T-cell (primary cell): ENCODE measurements at regions not wholly inside any gene's neighbourhood (a gene's known extent, or its start where the extent isn't known, plus 50 kb on each side); places are given as distances from the start of the nearest gene placed in this dataset.

Experiments
- ATAC-seq, 4 experiments: fragments of 200-7000 bp in 3 of 4; fragments of 150-1000 bp in 1 of 4; cut with Tn5 transposase; replicated peaks in 1 of 4; 1 replicate in 3 of 4; 2 replicates in 1 of 4; pipeline ENCODE4 v1.10.0; 2021; ENCODE audit warnings: moderate library complexity in 3 of 4, mild to moderate bottlenecking in 2 of 4, moderate number of reproducible peaks in 1 of 4
- CTCF ChIA-PET, 2 donors: fragments of 300-600 bp; sonication (Branson Sonifier 250); formaldehyde crosslinking; loops; one replicate each; lab custom pipeline; 2022; ENCODE audit warnings: antibody characterized with exemption in 2 of 2; lab: Charles Lee
- POLR2A ChIA-PET, 2 donors: fragments of 300-600 bp; sonication (Branson Sonifier 250); formaldehyde crosslinking; loops; one replicate each; lab custom pipeline; 2022; ENCODE audit warnings: antibody characterized with exemption in 2 of 2; lab: Charles Lee
- DNase-seq, 35 experiments: peaks; one replicate each; pipeline versions ENCODE4 v3.0.0 to v3.0.0-alpha.2; 2013 to 2023
- H3K27ac ChIP-seq: one replicate; pipeline ENCODE4 v1.5.1; 2013; ENCODE audit warnings: low read length
- H3K27me3 ChIP-seq, 2 experiments: replicated peaks in 1 of 2; 1 replicate in 1 of 2; 2 replicates in 1 of 2; pipeline versions ENCODE4 v1.6.1 to v1.7.0; 2013; ENCODE audit warnings: low read length in 1 of 2, mixed read lengths in 1 of 2; ENCODE audit not compliant: control insufficient read depth in 2 of 2, insufficient read depth in 2 of 2; ENCODE audit errors: extremely low read depth in 1 of 2
- H3K36me3 ChIP-seq, 2 donors: 1 replicate in 1 of 2; 2 replicates in 1 of 2; pipeline versions ENCODE4 v1.6.1 to v1.7.0; 2013; ENCODE audit warnings: low read length in 1 of 2; ENCODE audit not compliant: control insufficient read depth in 2 of 2, insufficient read depth in 1 of 2; ENCODE audit errors: extremely low read depth in 1 of 2
- H3K4me1 ChIP-seq, 2 experiments: 1 replicate in 1 of 2; 2 replicates in 1 of 2; pipeline versions ENCODE4 v1.6.1 to v1.7.0; 2013; ENCODE audit warnings: low read length in 2 of 2, mixed read lengths in 1 of 2; ENCODE audit not compliant: insufficient read depth in 2 of 2, control insufficient read depth in 1 of 2; ENCODE audit errors: extremely low read depth in 1 of 2
- H3K4me3 ChIP-seq, 2 donors: 1 replicate in 1 of 2; 2 replicates in 1 of 2; pipeline versions ENCODE4 v1.5.1 to v1.7.0; 2013; ENCODE audit warnings: mild to moderate bottlenecking in 2 of 2, low read length in 1 of 2, moderate library complexity in 1 of 2; ENCODE audit not compliant: control insufficient read depth in 1 of 2; ENCODE audit errors: extremely low read depth in 1 of 2
- H3K9me3 ChIP-seq: 2 replicates; pipeline ENCODE4 v1.7.0; 2013
- H3K27ac Mint-ChIP-seq, 2 donors: one replicate each; pipeline ENCODE4 v1.8.0; 2020 to 2021; ENCODE audit warnings: mild to moderate bottlenecking in 2 of 2, mixed read lengths in 2 of 2
- H3K27me3 Mint-ChIP-seq, 2 donors: one replicate each; pipeline ENCODE4 v1.8.0; 2021 to 2022; ENCODE audit warnings: mixed read lengths in 2 of 2
- H3K36me3 Mint-ChIP-seq: one replicate; pipeline ENCODE4 v1.8.0; 2021; ENCODE audit warnings: mixed read lengths
- H3K4me1 Mint-ChIP-seq, 3 donors: one replicate each; pipeline ENCODE4 v1.8.0; 2020 to 2022; ENCODE audit warnings: mixed read lengths in 3 of 3, mild to moderate bottlenecking in 1 of 3
- H3K4me3 Mint-ChIP-seq, 3 donors: one replicate each; pipeline ENCODE4 v1.8.0; 2020 to 2022; ENCODE audit warnings: mild to moderate bottlenecking in 3 of 3, mixed read lengths in 3 of 3, moderate library complexity in 3 of 3
- H3K9me3 Mint-ChIP-seq, 3 donors: one replicate each; pipeline ENCODE4 v1.8.0; 2020 to 2022; ENCODE audit warnings: mixed read lengths in 3 of 3
- whole genome bisulfite sequencing: methylation state at CpG from one replicate; pipeline ENCODE4 v1.1.5; 2013; ENCODE audit warnings: missing lambda C conversion rate; ENCODE audit not compliant: insufficient coverage; 5-methylcytosine and 5-hydroxymethylcytosine counted together

GRCh38 chr4:131388277-131388676 lies 1760.8 kb upstream of the PCDH10 start:
- no peak for DNase-seq
- H3K4me1 Mint-ChIP-seq = no peaks in the 10 kb centered on the region
- no peaks in the 10 kb centered on the region for H3K36me3 Mint-ChIP-seq
- peaks cover 4 to 13% (median 8%) of the 10 kb centered on the region in 3 donors for H3K9me3 Mint-ChIP-seq
- Histone ChIP-seq H3K27me3 (no peaks in the 10 kb centered on the region), H3K4me3 (no peak overlapping the region), H3K27ac (no peak overlapping the region), H3K9me3 (no peaks in the 10 kb centered on the region), H3K36me3 (no peaks in the 10 kb centered on the region), H3K4me1 (no peaks in the 10 kb centered on the region)
- H3K4me3 Mint-ChIP-seq = no peak overlapping the region
- H3K27me3 Mint-ChIP-seq = no peaks in the 10 kb centered on the region
- CTCF ChIA-PET = no interaction called here
- WGBS = 50% methylated on average over 1 of the region's 2 CpGs
- POLR2A ChIA-PET = no interaction called here
- ATAC-seq = no peak
- no peak overlapping the region for H3K27ac Mint-ChIP-seq

- Mint-ChIP-seq H3K27ac (no peak overlapping the region), H3K27me3 (no peaks in the 10 kb centered on the region), H3K36me3 (no peaks in the 10 kb centered on the region), H3K9me3 (peaks cover 0 to 6% (median 6%) of the 10 kb centered on the region in 3 donors), H3K4me3 (no peak overlapping the region), H3K4me1 (no peaks in the 10 kb centered on the region)
- no peak for DNase-seq
- WGBS = 93% methylated on average over 7 of the region's 8 CpGs
- H3K36me3 ChIP-seq = no peaks in the 10 kb centered on the region
- CTCF ChIA-PET = no interaction called here
- ATAC-seq = no peak
- H3K27ac ChIP-seq = no peak overlapping the region
- POLR2A ChIA-PET = no interaction called here
- no peaks in the 10 kb centered on the region for H3K9me3 ChIP-seq
- H3K4me1 ChIP-seq = no peaks in the 10 kb centered on the region
- H3K4me3 ChIP-seq = no peak overlapping the region
- H3K27me3 ChIP-seq = no peaks in the 10 kb centered on the region
Measured at GRCh38 chr4:131408102-131408501, 1741.0 kb upstream of the PCDH10 start.

DNA sequence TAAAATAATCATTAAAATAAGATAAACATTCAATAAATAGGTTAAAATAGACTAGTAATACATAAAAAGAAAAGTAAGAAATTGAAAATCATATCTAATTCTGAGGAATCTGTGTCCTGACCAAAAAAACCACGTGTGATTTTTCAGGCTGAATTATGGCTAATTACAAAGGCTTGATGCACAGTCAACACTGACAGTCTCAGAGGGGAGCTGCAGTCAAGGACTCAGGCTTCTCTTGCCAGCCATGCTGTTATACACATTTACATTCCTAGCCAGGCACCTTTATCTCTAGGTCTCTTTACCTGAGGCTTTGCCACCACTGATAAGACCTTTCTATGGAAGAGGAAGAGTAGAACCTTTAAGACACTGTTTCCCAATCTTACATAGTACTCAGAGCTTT lies 1737.7 kb upstream of the PCDH10 start:
- no peaks in the 10 kb centered on the region for H3K36me3 Mint-ChIP-seq
- Histone ChIP-seq H3K27me3 (no peaks in the 10 kb centered on the region), H3K36me3 (no peaks in the 10 kb centered on the region), H3K9me3 (no peaks in the 10 kb centered on the region), H3K27ac (no peak overlapping the region), H3K4me1 (no peaks in the 10 kb centered on the region), H3K4me3 (no peak overlapping the region)
- peaks cover 0 to 12% (median 6%) of the 10 kb centered on the region in 3 donors for H3K9me3 Mint-ChIP-seq
- no peak for DNase-seq
- no peaks in the 10 kb centered on the region for H3K4me1 Mint-ChIP-seq
- no peak overlapping the region for H3K4me3 Mint-ChIP-seq
- ChIA-PET POLR2A (no interaction called here), CTCF (no interaction called here)
- H3K27ac Mint-ChIP-seq = no peak overlapping the region
- no peaks in the 10 kb centered on the region for H3K27me3 Mint-ChIP-seq
- no peak for ATAC-seq
- 0% methylated on average over 1 of the region's 1 CpG for WGBS

DNA sequence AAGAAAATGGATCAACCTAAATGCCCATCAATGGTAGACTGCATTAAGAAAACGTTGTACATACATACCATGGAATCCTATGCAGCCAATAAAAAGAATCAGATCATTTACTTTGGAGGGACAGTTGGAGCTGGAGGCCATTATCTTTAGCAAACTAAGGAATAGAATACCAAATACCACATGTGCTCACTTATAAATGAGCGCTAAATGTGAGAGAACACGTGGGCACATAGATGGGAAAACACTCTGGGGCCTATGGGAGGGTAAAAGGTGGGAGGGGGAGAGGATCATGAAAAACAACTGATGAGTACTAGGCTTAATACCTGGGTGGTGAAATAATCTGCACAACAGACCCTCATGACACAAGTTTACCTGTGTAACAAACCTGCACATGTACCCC lies 1729.9 kb upstream of the PCDH10 start:
- H3K27me3 Mint-ChIP-seq = no peaks in the 10 kb centered on the region
- H3K36me3 ChIP-seq = no peaks in the 10 kb centered on the region
- WGBS = no CpG with 5 or more reads among the region's 3 CpGs
- no peaks in the 10 kb centered on the region for H3K36me3 Mint-ChIP-seq
- H3K9me3 Mint-ChIP-seq = peaks cover 0 to 19% (median 10%) of the 10 kb centered on the region in 3 donors
- DNase-seq (no peak), ATAC-seq (no peak)
- ChIA-PET CTCF (no interaction called here), POLR2A (no interaction called here)
- H3K27ac Mint-ChIP-seq = no peak overlapping the region
- H3K9me3 ChIP-seq = no peaks in the 10 kb centered on the region
- no peak overlapping the region for H3K27ac ChIP-seq
- H3K4me1 Mint-ChIP-seq = no peaks in the 10 kb centered on the region
- H3K4me3 ChIP-seq = no peak overlapping the region
- H3K4me1 ChIP-seq = no peaks in the 10 kb centered on the region
- no peaks in the 10 kb centered on the region for H3K27me3 ChIP-seq
- H3K4me3 Mint-ChIP-seq = no peak overlapping the region

GRCh38 chr4:131426023-131426758 lies 1722.9 kb upstream of the PCDH10 start:
- no peaks in the 10 kb centered on the region for H3K27me3 ChIP-seq
- no peak for ATAC-seq
- Mint-ChIP-seq H3K4me1 (no peaks in the 10 kb centered on the region), H3K27ac (no peak overlapping the region), H3K36me3 (no peaks in the 10 kb centered on the region), H3K9me3 (peaks cover 5 to 33% (median 14%) of the 10 kb centered on the region in 3 donors), H3K4me3 (no peak overlapping the region), H3K27me3 (no peaks in the 10 kb centered on the region)
- no peak overlapping the region for H3K4me3 ChIP-seq
- ChIA-PET CTCF (interaction anchor here in 1 of 2 donors (0.7 kb wide), 1 partner anchor 55 kb away, joined by 3 read pairs; no protein-coding TSS in a partner anchor), POLR2A (no interaction called here)
- H3K36me3 ChIP-seq = no peaks in the 10 kb centered on the region
- no peak overlapping the region for H3K27ac ChIP-seq
- DNase-seq = no peak
- 79% methylated on average over 2 of the region's 3 CpGs for WGBS
- H3K9me3 ChIP-seq = no peaks in the 10 kb centered on the region
- no peaks in the 10 kb centered on the region for H3K4me1 ChIP-seq

DNA sequence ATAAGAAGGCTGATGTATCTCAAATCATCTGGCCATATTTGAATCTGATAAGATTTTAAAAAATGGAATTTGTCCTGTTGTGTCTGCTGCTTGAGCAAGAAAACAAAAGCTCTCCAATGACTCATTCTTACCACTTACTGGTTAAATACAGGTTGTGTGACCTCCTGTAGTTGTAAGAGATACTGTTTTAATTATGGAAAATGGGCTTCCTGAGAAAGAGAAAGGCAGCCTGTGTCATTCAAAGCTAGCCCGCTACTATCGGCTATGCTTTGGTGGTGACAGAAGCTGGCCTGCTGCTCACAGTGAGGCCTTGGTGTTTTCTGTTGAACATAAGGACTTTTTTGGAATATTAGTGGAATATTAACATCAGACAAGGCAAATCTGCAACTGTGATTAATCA lies 1722.1 kb upstream of the PCDH10 start:
- CTCF ChIA-PET = no interaction called here
- ATAC-seq (no peak), DNase-seq (no peak)
- POLR2A ChIA-PET = no interaction called here
- H3K9me3 ChIP-seq = no peaks in the 10 kb centered on the region
- Mint-ChIP-seq H3K36me3 (no peaks in the 10 kb centered on the region), H3K27ac (no peak overlapping the region), H3K4me1 (no peaks in the 10 kb centered on the region), H3K27me3 (no peaks in the 10 kb centered on the region), H3K4me3 (no peak overlapping the region), H3K9me3 (peaks cover 0 to 28% (median 14%) of the 10 kb centered on the region in 3 donors)
- no peaks in the 10 kb centered on the region for H3K4me1 ChIP-seq
- H3K4me3 ChIP-seq = no peak overlapping the region
- no peaks in the 10 kb centered on the region for H3K36me3 ChIP-seq
- no peaks in the 10 kb centered on the region for H3K27me3 ChIP-seq
- no peak overlapping the region for H3K27ac ChIP-seq
- WGBS = no CpG with 5 or more reads among the region's 2 CpGs
